Duodenal mucosa (tissue), 2 donors: ENCODE measurements at regions not wholly inside any gene's neighbourhood (a gene's known extent, or its start where the extent isn't known, plus 50 kb on each side); places are given as distances from the start of the nearest gene placed in this dataset.

ENCODE experiments used
- H3K27ac ChIP-seq: one replicate; pipeline ENCODE4 v1.7.0; 2013; ENCODE audit warnings: low read depth, low read length
- H3K27me3 ChIP-seq, 2 donors: one replicate each; pipeline ENCODE4 v1.7.0; 2013; ENCODE audit warnings: low read length in 2 of 2, control low read depth in 1 of 2; ENCODE audit not compliant: insufficient read depth in 2 of 2, control insufficient read depth in 1 of 2
- H3K36me3 ChIP-seq, 2 donors: one replicate each; pipeline ENCODE4 v1.7.0; 2013; ENCODE audit warnings: low read length in 2 of 2, control low read depth in 1 of 2; ENCODE audit not compliant: insufficient read depth in 2 of 2, control insufficient read depth in 1 of 2
- H3K4me1 ChIP-seq, 2 donors: one replicate each; pipeline ENCODE4 v1.7.0; 2013; ENCODE audit warnings: low read length in 2 of 2, control low read depth in 1 of 2; ENCODE audit not compliant: insufficient read depth in 2 of 2, control insufficient read depth in 1 of 2
- H3K4me3 ChIP-seq, 2 donors: one replicate each; pipeline ENCODE4 v1.7.0; 2013; ENCODE audit warnings: low read length in 2 of 2, low read depth in 1 of 2
- H3K9ac ChIP-seq, 2 donors: one replicate each; pipeline ENCODE4 v1.7.0; 2013; ENCODE audit warnings: low read length in 2 of 2, low read depth in 1 of 2
- H3K9me3 ChIP-seq, 2 donors: one replicate each; pipeline ENCODE4 v1.7.0; 2013; ENCODE audit warnings: low read length in 2 of 2, control low read depth in 1 of 2; ENCODE audit not compliant: control insufficient read depth in 1 of 2

- Histone ChIP-seq H3K36me3 (no peaks in the 10 kb centered on the region), H3K27ac (no peak overlapping the region), H3K4me3 (no peak overlapping the region), H3K27me3 (no peaks in the 10 kb centered on the region), H3K4me1 (no peaks in the 10 kb centered on the region), H3K9me3 (no peaks in the 10 kb centered on the region), H3K9ac (no peak overlapping the region)
Observed at GRCh38 chr1:72530646-72531045, 248.3 kb upstream of the NEGR1 start.

DNA sequence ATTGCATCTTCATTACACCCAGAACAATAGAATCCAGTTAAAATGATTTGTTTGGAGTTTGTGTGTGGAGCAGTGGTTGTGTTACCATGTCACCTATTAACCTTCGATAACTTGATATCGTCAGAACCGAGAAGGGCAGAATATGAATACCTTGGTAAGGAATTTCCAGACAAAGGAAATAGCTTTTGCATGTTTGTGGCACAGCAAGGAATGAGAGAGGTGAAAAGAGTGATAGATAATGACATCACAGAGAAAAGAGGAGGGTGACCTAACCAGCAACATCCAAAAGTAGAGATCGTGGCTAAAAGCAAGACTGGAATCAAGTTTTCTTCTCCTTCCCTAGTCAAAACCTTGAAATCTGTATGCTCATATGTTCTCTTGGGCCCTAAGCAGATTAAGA, 244.6 kb upstream of the NEGR1 start:
- Histone ChIP-seq H3K36me3 (no peaks in the 10 kb centered on the region), H3K9ac (no peak overlapping the region), H3K9me3 (no peaks in the 10 kb centered on the region), H3K4me3 (no peak overlapping the region), H3K4me1 (no peaks in the 10 kb centered on the region), H3K27me3 (no peaks in the 10 kb centered on the region), H3K27ac (no peak overlapping the region)

GRCh38 chr1:72524021-72524420, 241.7 kb upstream of the NEGR1 start:
- Histone ChIP-seq H3K9ac (no peak overlapping the region), H3K4me1 (no peaks in the 10 kb centered on the region), H3K4me3 (no peak overlapping the region), H3K27me3 (no peaks in the 10 kb centered on the region), H3K9me3 (no peaks in the 10 kb centered on the region), H3K27ac (no peak overlapping the region), H3K36me3 (no peaks in the 10 kb centered on the region)

GRCh38 chr1:72521659-72522058, 239.3 kb upstream of the NEGR1 start:
- H3K4me1 ChIP-seq: no peaks in the 10 kb centered on the region
- H3K9ac ChIP-seq: no peak overlapping the region
- H3K27me3 ChIP-seq: no peaks in the 10 kb centered on the region
- H3K36me3 ChIP-seq: no peaks in the 10 kb centered on the region
- no peak overlapping the region for H3K27ac ChIP-seq
- H3K9me3 ChIP-seq: no peaks in the 10 kb centered on the region
- no peak overlapping the region for H3K4me3 ChIP-seq

DNA sequence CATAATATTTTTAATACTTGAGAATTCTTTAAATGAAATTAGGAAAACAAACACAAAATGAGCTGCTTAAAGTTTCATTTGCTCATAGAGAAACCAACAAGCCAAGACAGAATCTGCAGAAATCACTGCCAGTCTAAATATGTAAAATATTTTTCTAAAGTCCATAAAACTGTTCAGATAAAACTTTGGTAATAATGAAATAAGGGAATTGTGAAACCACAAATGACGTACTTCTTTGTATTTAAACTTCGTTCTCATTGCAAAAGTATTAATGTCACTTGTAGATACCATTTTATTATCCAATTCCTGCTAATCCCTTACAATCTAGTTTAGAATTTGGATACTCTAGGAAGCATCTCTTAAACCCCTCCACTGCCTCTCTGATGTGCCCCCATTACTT, 234.5 kb upstream of the NEGR1 start:
- Histone ChIP-seq H3K27me3 (no peaks in the 10 kb centered on the region), H3K9me3 (no peaks in the 10 kb centered on the region), H3K4me3 (no peak overlapping the region), H3K9ac (no peak overlapping the region), H3K36me3 (no peaks in the 10 kb centered on the region), H3K27ac (no peak overlapping the region), H3K4me1 (no peaks in the 10 kb centered on the region)

DNA sequence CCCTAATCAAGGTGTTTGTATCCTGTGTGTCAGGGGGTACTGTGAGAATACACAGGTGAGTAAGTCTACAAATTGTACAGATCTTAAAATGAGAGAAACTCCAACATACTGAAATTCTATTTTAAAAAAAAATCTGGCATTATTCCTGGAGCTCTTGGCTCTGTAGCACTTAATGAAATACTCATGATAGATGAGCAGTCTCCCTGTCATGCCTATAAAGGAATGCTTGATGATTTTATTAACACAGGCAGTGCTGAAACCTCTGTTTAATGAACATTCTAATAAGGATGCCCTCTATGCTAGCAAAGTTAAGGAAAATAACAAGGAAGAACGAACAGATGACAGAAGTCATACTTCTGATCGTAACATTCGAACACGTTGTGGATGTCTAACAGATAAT, 233.9 kb upstream of the NEGR1 start:
- Histone ChIP-seq H3K4me1 (no peaks in the 10 kb centered on the region), H3K4me3 (no peak overlapping the region), H3K27ac (no peak overlapping the region), H3K27me3 (no peaks in the 10 kb centered on the region), H3K36me3 (no peaks in the 10 kb centered on the region), H3K9me3 (no peaks in the 10 kb centered on the region), H3K9ac (no peak overlapping the region)

DNA sequence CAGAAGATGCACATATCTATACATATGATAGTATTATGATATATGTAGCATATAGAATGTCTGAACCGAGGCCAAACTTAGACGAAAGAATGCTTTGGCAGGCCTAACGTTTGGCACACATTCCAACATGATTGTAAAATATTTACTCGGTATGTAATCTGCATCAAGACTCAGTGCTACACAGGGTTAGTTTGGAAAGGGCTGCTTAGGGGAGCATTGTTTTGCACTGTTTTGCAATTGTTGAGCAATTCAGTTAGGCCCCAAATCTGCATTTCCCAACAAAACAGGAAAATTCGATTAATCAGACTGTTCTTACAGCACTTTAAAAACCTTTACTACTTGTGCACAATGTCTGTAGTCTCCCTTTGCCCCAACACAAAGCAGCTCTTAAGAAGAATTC, 216.0 kb upstream of the NEGR1 start:
- H3K27ac ChIP-seq: no peak overlapping the region
- no peak overlapping the region for H3K9ac ChIP-seq
- no peaks in the 10 kb centered on the region for H3K4me1 ChIP-seq
- H3K4me3 ChIP-seq: no peak overlapping the region
- H3K9me3 ChIP-seq: no peaks in the 10 kb centered on the region
- H3K27me3 ChIP-seq: no peaks in the 10 kb centered on the region
- H3K36me3 ChIP-seq: no peaks in the 10 kb centered on the region

DNA sequence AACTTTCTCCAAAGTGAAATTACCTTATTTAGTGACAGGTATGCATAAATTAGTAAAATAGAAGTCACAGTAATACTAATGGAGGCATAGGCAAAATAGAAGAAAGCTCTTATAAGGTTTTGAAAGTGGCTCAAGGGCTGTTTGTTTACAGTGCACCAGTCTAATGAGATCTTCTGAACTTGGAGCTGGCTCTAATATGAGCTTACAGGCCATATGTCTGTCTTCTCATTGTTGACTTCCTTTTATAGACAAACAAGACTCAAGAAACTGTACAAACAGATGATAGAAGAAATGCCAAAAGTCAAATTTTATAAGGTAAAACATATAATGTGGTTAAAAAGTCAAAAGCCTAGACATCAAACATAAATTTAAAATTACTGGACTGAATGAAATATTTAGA, 207.5 kb upstream of the NEGR1 start:
- Histone ChIP-seq H3K36me3 (no peaks in the 10 kb centered on the region), H3K4me3 (no peak overlapping the region), H3K4me1 (no peaks in the 10 kb centered on the region), H3K9ac (no peak overlapping the region), H3K27ac (no peak overlapping the region), H3K27me3 (no peaks in the 10 kb centered on the region), H3K9me3 (no peaks in the 10 kb centered on the region)

GRCh38 chr1:72485801-72486200, 203.5 kb upstream of the NEGR1 start:
- H3K4me1 ChIP-seq: no peaks in the 10 kb centered on the region
- H3K4me3 ChIP-seq: no peak overlapping the region
- H3K27me3 ChIP-seq: no peaks in the 10 kb centered on the region
- no peak overlapping the region for H3K9ac ChIP-seq
- H3K9me3 ChIP-seq: no peaks in the 10 kb centered on the region
- H3K36me3 ChIP-seq: no peaks in the 10 kb centered on the region
- H3K27ac ChIP-seq: no peak overlapping the region

DNA sequence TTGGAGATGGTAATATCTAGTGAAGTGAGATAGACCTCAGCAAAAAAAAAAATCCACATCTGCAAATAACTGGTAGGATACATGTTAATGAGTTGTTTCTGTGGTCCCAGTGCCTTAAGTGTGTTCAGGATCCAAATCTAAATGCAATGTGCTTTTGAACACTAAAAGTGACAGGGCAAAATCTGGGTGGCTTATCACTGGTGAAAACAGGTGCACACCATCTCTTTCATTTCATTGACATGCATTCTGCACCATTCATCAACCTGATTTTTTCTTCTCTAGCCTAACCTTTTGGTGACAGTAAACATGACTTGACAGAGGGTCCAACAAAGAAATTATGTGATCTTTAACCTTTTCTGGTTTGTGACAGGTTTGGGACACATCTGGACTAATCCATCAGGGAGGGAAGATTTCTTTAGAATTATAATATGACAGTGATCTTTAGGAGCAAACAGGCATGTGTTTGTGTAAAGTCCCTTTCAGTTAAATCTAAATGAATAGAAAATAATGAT, 201.6 kb upstream of the NEGR1 start:
- Histone ChIP-seq H3K4me1 (no peaks in the 10 kb centered on the region), H3K36me3 (no peaks in the 10 kb centered on the region), H3K27ac (no peak overlapping the region), H3K27me3 (no peaks in the 10 kb centered on the region), H3K9me3 (no peaks in the 10 kb centered on the region), H3K4me3 (no peak overlapping the region), H3K9ac (no peak overlapping the region)

DNA sequence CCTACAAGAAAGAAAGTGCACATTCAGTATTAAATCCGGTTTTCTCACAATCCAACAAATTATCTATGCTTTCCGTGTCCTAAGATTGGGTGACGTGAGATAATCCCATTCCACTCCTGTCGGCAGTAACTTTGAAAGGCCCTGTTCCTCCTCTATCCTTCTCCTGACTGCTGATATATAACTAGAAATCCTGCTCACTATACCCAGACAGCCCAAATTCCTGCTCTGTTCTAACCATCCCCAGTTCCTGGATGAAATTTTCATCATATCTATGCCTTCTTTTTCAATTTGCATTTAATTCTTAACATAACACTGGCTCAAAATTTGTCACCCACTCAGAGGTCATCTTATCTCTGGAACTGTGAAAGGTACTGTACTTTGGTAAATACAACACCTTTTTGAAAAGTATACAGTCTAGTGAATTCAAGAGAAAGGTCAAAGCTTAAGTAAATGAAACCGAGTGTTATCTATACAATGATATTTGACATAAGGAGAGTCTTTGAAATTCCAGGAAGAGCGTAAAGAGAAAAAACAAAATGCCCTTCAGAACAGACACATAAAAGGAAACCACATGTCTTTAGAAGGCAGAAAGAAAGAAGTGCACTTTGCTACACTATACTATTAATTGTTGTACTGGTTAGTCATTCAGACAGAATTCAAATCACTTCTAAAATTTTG, 200.5 kb upstream of the NEGR1 start:
- Histone ChIP-seq H3K36me3 (no peaks in the 10 kb centered on the region), H3K27me3 (no peaks in the 10 kb centered on the region), H3K27ac (no peak overlapping the region), H3K4me3 (no peak overlapping the region), H3K9ac (no peak overlapping the region), H3K4me1 (no peaks in the 10 kb centered on the region), H3K9me3 (no peaks in the 10 kb centered on the region)
